ENCODE measurements at regions not wholly inside any gene's neighbourhood (a gene's known extent, or its start where the extent isn't known, plus 50 kb on each side); places are given as distances from the start of the nearest gene placed in this dataset.
A peak's percentile ranks its signal among the peaks of the same experiment; 100 is the strongest.

- Histone ChIP-seq H2AFZ (ENCODE audit: low read depth, low read length, poor library complexity, severe bottlenecking) (peak overlapping the region; percentile 93), H3K27ac (ENCODE audit: low read depth, low read length) (peak overlapping the region; percentile 62), H3K9me2 (ENCODE audit: insufficient read depth) (no peaks in the 10 kb centered on the region), H3K4me3 (replicated peaks in 1 of 2; ENCODE audit: low read depth in 1 of 2, low read length in 2 of 2) (peak overlapping the region; percentile 15 to 47), H3K36me3 (ENCODE audit: control insufficient read depth in 1 of 2, insufficient read depth in 2 of 2, low read length in 2 of 2) (no peaks in the 10 kb centered on the region), H3K9me3 (ENCODE audit: control insufficient read depth in 1 of 2, insufficient read depth in 1 of 2, low read depth in 1 of 2, low read length in 2 of 2) (no peaks in the 10 kb centered on the region), H3K4me2 (ENCODE audit: low read length) (peak overlapping the region; percentile 79), H3K79me2 (ENCODE audit: insufficient read depth, low read length) (no peaks in the 10 kb centered on the region), H3K4me1 (ENCODE audit: control insufficient read depth in 1 of 2, insufficient read depth in 2 of 2, low read length in 2 of 2) (peaks cover 8 to 27% of the 10 kb centered on the region in 2 experiments), H4K20me1 (ENCODE audit: insufficient read depth) (no peaks in the 10 kb centered on the region), H3K9ac (ENCODE audit: low read length) (peak overlapping the region; percentile 13), H3K27me3 (ENCODE audit: insufficient read depth, low read length) (no peaks in the 10 kb centered on the region)
- ChIA-PET CTCF (no interaction called here), POLR2A (no interaction called here), RAD21 (ENCODE audit: low non-redundant PET in 1 of 2, low total read pairs in 2 of 2, uncharacterized antibody in 2 of 2, unreplicated experiment in 2 of 2) (no interaction called here)
- TF ChIP-seq YY1 (IDR thresholded peaks at IDR 0.05; ENCODE audit: extremely low read depth, insufficient replicate concordance, low read depth, low read length) (no peak), SP1 (IDR thresholded peaks at IDR 0.05; ENCODE audit: low read depth) (peak; percentile 38; the same call in 1 of the 2 replicates), FOSL1 (IDR thresholded peaks at IDR 0.05; ENCODE audit: low read depth) (peak; percentile 45; the same call in 1 of the 2 replicates), JUND (IDR thresholded peaks at IDR 0.05) (peak; percentile 35; the same call in 1 of the 2 replicates), ZFX (IDR thresholded peaks at IDR 0.05) (no peak)
- intact Hi-C loops (cut with micrococcal nuclease), result loop anchor here (10.0 kb wide), 1 partner anchor 231 kb away; no protein-coding TSS in a partner anchor
- ATAC-seq (peak; percentile 81), DNase-seq (ENCODE audit: low read depth, low spot score) (no peak)
- no TSS peak for BruUV-seq (replicated peaks)
Measured at GRCh38 chr13:73325723-73326558, 267.1 kb downstream of the KLF5 start.

- intact Hi-C loops (cut with micrococcal nuclease), result loop anchor here (10.0 kb wide), 1 partner anchor 230 kb away; no protein-coding TSS in a partner anchor
- POLR2A ChIA-PET, result no interaction called here
- Histone ChIP-seq H3K9me2 (ENCODE audit: insufficient read depth) (no peaks in the 10 kb centered on the region), H3K4me1 (ENCODE audit: control insufficient read depth in 1 of 2, insufficient read depth in 2 of 2, low read length in 2 of 2) (peaks cover 8 to 27% of the 10 kb centered on the region in 2 experiments), H3K4me3 (replicated peaks in 1 of 2; ENCODE audit: low read depth in 1 of 2, low read length in 2 of 2) (peak overlapping the region; percentile 15 to 47), H3K9ac (ENCODE audit: low read length) (peak overlapping the region; percentile 13; the same call in 1 of the 2 replicates), H3K79me2 (ENCODE audit: insufficient read depth, low read length) (no peaks in the 10 kb centered on the region), H3K4me2 (ENCODE audit: low read length) (peak overlapping the region; percentile 79), H2AFZ (ENCODE audit: low read depth, low read length, poor library complexity, severe bottlenecking) (peak overlapping the region; percentile 93), H4K20me1 (ENCODE audit: insufficient read depth) (no peaks in the 10 kb centered on the region), H3K27me3 (ENCODE audit: insufficient read depth, low read length) (no peaks in the 10 kb centered on the region), H3K36me3 (ENCODE audit: control insufficient read depth in 1 of 2, insufficient read depth in 2 of 2, low read length in 2 of 2) (no peaks in the 10 kb centered on the region), H3K27ac (ENCODE audit: low read depth, low read length) (peak overlapping the region; percentile 62; the same call in 1 of the 2 replicates), H3K9me3 (ENCODE audit: control insufficient read depth in 1 of 2, insufficient read depth in 1 of 2, low read depth in 1 of 2, low read length in 2 of 2) (no peaks in the 10 kb centered on the region)
- RAD21 ChIA-PET (ENCODE audit: low non-redundant PET in 1 of 2, low total read pairs in 2 of 2, uncharacterized antibody in 2 of 2, unreplicated experiment in 2 of 2), result no interaction called here
- CTCF ChIA-PET, result no interaction called here
- TF ChIP-seq SIN3A (IDR thresholded peaks at IDR 0.05; ENCODE audit: low read depth) (no peak), MAX (IDR thresholded peaks at IDR 0.05) (no peak), ZNF274 (IDR thresholded peaks at IDR 0.05; ENCODE audit: low read depth, low read length) (no peak)
- BruUV-seq (replicated peaks), result no TSS peak
- ATAC-seq (peak; percentile 68), DNase-seq (ENCODE audit: low read depth, low spot score) (no peak)
Measured at GRCh38 chr13:73324842-73325722, 266.3 kb downstream of the KLF5 start.

All from HCT116 (cell line).